ENCODE measurements at regions not wholly inside any gene's neighbourhood (a gene's known extent, or its start where the extent isn't known, plus 50 kb on each side); places are given as distances from the start of the nearest gene placed in this dataset.

DNA sequence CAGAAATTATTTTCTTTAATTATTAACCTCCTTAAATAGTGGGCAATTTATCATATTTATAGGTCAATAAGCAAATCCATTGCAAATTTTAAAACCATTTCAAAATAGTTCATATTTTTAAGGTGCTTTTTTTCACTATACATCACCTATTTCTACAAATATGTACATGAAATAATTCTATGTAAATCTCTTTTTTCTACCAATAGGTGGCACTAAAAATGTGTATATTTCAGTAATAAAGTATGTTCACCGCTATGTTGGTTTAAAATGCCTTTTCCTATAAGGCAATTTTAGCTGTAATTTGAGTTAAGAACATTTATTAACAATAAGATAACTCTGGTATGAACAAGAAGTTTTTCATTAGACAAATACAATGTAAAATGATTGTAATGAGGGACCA is 672.2 kb downstream of the KCTD8 start:
- no TSS peak for BruUV-seq (replicated peaks)
- Mint-ChIP-seq H3K4me3 (ENCODE audit: unreplicated experiment) (no peak overlapping the region), H3K4me1 (ENCODE audit: low read depth, unreplicated experiment) (no peaks in the 10 kb centered on the region), H3K36me3 (ENCODE audit: insufficient read depth, unreplicated experiment) (no peaks in the 10 kb centered on the region), H3K27ac (ENCODE audit: unreplicated experiment) (no peak overlapping the region), H3K27me3 (ENCODE audit: insufficient read depth, unreplicated experiment) (no peaks in the 10 kb centered on the region), H3K9me3 (ENCODE audit: unreplicated experiment) (no peaks in the 10 kb centered on the region)
- intact Hi-C loops (cut with micrococcal nuclease; ENCODE audit: unreplicated experiment), result loop anchor here (1.0 to 10.0 kb wide), 4 partner anchors 67 to 852 kb away; no protein-coding TSS in a partner anchor
- DNase-seq, result no peak
- Histone ChIP-seq H3K36me3 (ENCODE audit: control insufficient read depth, insufficient read depth, low read length) (no peaks in the 10 kb centered on the region), H3K27me3 (replicated peaks; ENCODE audit: control insufficient read depth, insufficient read depth, low read length) (no peaks in the 10 kb centered on the region), H3K4me3 (ENCODE audit: low read depth, low read length) (no peak overlapping the region), H3K4me1 (no peaks in the 10 kb centered on the region), H3K9me3 (no peaks in the 10 kb centered on the region)
- CTCF ChIA-PET, result no interaction called here
- TF ChIP-seq, protein P1, sequence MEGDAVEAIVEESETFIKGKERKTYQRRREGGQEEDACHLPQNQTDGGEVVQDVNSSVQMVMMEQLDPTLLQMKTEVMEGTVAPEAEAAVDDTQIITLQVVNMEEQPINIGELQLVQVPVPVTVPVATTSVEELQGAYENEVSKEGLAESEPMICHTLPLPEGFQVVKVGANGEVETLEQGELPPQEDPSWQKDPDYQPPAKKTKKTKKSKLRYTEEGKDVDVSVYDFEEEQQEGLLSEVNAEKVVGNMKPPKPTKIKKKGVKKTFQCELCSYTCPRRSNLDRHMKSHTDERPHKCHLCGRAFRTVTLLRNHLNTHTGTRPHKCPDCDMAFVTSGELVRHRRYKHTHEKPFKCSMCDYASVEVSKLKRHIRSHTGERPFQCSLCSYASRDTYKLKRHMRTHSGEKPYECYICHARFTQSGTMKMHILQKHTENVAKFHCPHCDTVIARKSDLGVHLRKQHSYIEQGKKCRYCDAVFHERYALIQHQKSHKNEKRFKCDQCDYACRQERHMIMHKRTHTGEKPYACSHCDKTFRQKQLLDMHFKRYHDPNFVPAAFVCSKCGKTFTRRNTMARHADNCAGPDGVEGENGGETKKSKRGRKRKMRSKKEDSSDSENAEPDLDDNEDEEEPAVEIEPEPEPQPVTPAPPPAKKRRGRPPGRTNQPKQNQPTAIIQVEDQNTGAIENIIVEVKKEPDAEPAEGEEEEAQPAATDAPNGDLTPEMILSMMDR (IDR thresholded peaks at IDR 0.05; ENCODE audit: insufficient read depth in 1 of 2, low read depth in 1 of 2, low read length in 1 of 2, severe bottlenecking in 1 of 2, unreplicated experiment in 1 of 2), result peak in 1 of 2 experiments; percentile 28
- POLR2A ChIA-PET, result no interaction called here

GRCh38 chr4:43778187-43778915 is 670.3 kb downstream of the KCTD8 start:
- intact Hi-C loops (cut with micrococcal nuclease; ENCODE audit: unreplicated experiment), result loop anchor here (10.0 kb wide), 1 partner anchor 644 kb away; no protein-coding TSS in a partner anchor
- no TSS peak for BruUV-seq (replicated peaks)
- H3K9me3 Mint-ChIP-seq (ENCODE audit: unreplicated experiment), result no peaks in the 10 kb centered on the region
- no peak for DNase-seq
- Histone ChIP-seq H3K4me1 (no peaks in the 10 kb centered on the region), H3K36me3 (ENCODE audit: control insufficient read depth, insufficient read depth, low read length) (no peaks in the 10 kb centered on the region), H3K9me3 (no peaks in the 10 kb centered on the region), H3K4me3 (ENCODE audit: low read depth, low read length) (no peak overlapping the region), H3K27me3 (replicated peaks; ENCODE audit: control insufficient read depth, insufficient read depth, low read length) (no peaks in the 10 kb centered on the region)
- TF ChIP-seq, protein P1 (IDR thresholded peaks at IDR 0.05; ENCODE audit: insufficient read depth in 1 of 2, low read depth in 1 of 2, low read length in 1 of 2, severe bottlenecking in 1 of 2, unreplicated experiment in 1 of 2), result no peak
- CTCF ChIA-PET, result no interaction called here
- no peaks in the 10 kb centered on the region for H3K4me1 Mint-ChIP-seq (ENCODE audit: low read depth, unreplicated experiment)
- H3K4me3 Mint-ChIP-seq (ENCODE audit: unreplicated experiment), result no peak overlapping the region
- H3K27me3 Mint-ChIP-seq (ENCODE audit: insufficient read depth, unreplicated experiment), result no peaks in the 10 kb centered on the region
- no peak overlapping the region for H3K27ac Mint-ChIP-seq (ENCODE audit: unreplicated experiment)
- no peaks in the 10 kb centered on the region for H3K36me3 Mint-ChIP-seq (ENCODE audit: insufficient read depth, unreplicated experiment)
- POLR2A ChIA-PET, result no interaction called here

DNA sequence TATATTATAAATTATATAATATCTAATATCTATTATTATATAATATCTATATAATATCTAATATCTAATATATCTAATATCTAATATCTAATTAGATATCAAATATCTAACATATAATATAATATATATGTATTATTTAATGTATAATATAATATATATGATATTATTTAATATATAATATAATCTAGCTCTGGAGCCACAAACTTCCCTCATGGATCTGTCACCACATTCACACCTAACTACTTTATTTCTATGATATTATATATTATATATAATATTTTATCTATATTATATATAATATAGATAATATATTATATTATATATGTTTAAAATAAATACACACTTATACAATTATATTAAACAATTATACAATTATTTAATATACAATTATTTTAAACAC is 667.5 kb downstream of the KCTD8 start:
- Histone ChIP-seq H3K4me1 (no peaks in the 10 kb centered on the region), H3K4me3 (ENCODE audit: low read depth, low read length) (no peak overlapping the region), H3K36me3 (ENCODE audit: control insufficient read depth, insufficient read depth, low read length) (no peaks in the 10 kb centered on the region), H3K9me3 (no peaks in the 10 kb centered on the region), H3K27me3 (replicated peaks; ENCODE audit: control insufficient read depth, insufficient read depth, low read length) (no peaks in the 10 kb centered on the region)
- no peaks in the 10 kb centered on the region for H3K36me3 Mint-ChIP-seq (ENCODE audit: insufficient read depth, unreplicated experiment)
- no peak overlapping the region for H3K4me3 Mint-ChIP-seq (ENCODE audit: unreplicated experiment)
- H3K4me1 Mint-ChIP-seq (ENCODE audit: low read depth, unreplicated experiment), result no peaks in the 10 kb centered on the region
- intact Hi-C loops (cut with micrococcal nuclease; ENCODE audit: unreplicated experiment), result no loop called here
- H3K27me3 Mint-ChIP-seq (ENCODE audit: insufficient read depth, unreplicated experiment), result no peaks in the 10 kb centered on the region
- BruUV-seq (replicated peaks), result no TSS peak
- no peak overlapping the region for H3K27ac Mint-ChIP-seq (ENCODE audit: unreplicated experiment)
- POLR2A ChIA-PET, result no interaction called here
- CTCF ChIA-PET, result no interaction called here
- no peaks in the 10 kb centered on the region for H3K9me3 Mint-ChIP-seq (ENCODE audit: unreplicated experiment)
- TF ChIP-seq, protein P1 (IDR thresholded peaks at IDR 0.05; ENCODE audit: insufficient read depth in 1 of 2, low read depth in 1 of 2, low read length in 1 of 2, severe bottlenecking in 1 of 2, unreplicated experiment in 1 of 2), result no peak
- DNase-seq, result no peak

Measured in Caco-2 (cell line).